IMR-90 (cell line): ENCODE measurements at regions not wholly inside any gene's neighbourhood (a gene's known extent, or its start where the extent isn't known, plus 50 kb on each side); places are given as distances from the start of the nearest gene placed in this dataset.

ENCODE experiments used
- ATAC-seq: fragments of 200-7000 bp; cut with Tn5 transposase; 2 replicates; pipeline ENCODE4 v1.9.1; 2020; ENCODE audit warnings: low read depth, mild to moderate bottlenecking, moderate library complexity
- BruUV-seq: library from RNA; stranded (reverse); fragments of 400-500 nt; replicated peaks from 2 replicates; lab custom pipeline; 2021; lab: Mats Ljungman, UMichigan
- CTCF ChIA-PET: fragments of 300-600 bp; formaldehyde crosslinking; extraction: SDS; loops from one replicate; lab custom pipeline; 2021; ENCODE audit warnings: antibody characterized with exemption; lab: Yijun Ruan, JAX
- POLR2A ChIA-PET: fragments of 300-600 bp; sonication (Branson Sonifier 250); formaldehyde crosslinking; loops from one replicate; lab custom pipeline; 2022; ENCODE audit warnings: antibody characterized with exemption; ENCODE audit not compliant: unreplicated experiment; lab: Charles Lee
- DNase-seq: peaks from one replicate; pipeline ENCODE4 v3.0.0; 2013
- H2AFZ ChIP-seq: replicated peaks from 2 replicates; pipeline ENCODE3; 2013; ENCODE audit warnings: low read length, mild to moderate bottlenecking; ENCODE audit not compliant: poor library complexity
- H2AK5ac ChIP-seq: 2 replicates; pipeline ENCODE4 v1.6.1; 2013; ENCODE audit warnings: low read depth, low read length, inconsistent platforms
- H2AK9ac ChIP-seq: replicated peaks from 2 replicates; pipeline ENCODE3; 2013; ENCODE audit warnings: mild to moderate bottlenecking, low read depth, low read length, moderate library complexity; ENCODE audit not compliant: poor library complexity
- H2BK120ac ChIP-seq: 2 replicates; pipeline ENCODE4 v1.6.1; 2013; ENCODE audit warnings: low read depth, low read length, inconsistent platforms
- H2BK15ac ChIP-seq: 3 replicates; pipeline ENCODE4 v1.6.1; 2013; ENCODE audit warnings: low read depth, low read length, inconsistent platforms
- H2BK20ac ChIP-seq: 2 replicates; pipeline ENCODE4 v1.6.1; 2013; ENCODE audit warnings: low read depth, mild to moderate bottlenecking, inconsistent platforms, low read length, moderate library complexity
- H2BK5ac ChIP-seq: 2 replicates; pipeline ENCODE4 v1.6.1; 2013; ENCODE audit warnings: mild to moderate bottlenecking, low read depth, low read length, inconsistent platforms; ENCODE audit not compliant: poor library complexity, severe bottlenecking
- H3K14ac ChIP-seq: replicated peaks from 2 replicates; pipeline ENCODE4 v1.6.1; 2013; ENCODE audit warnings: low read depth, low read length, inconsistent platforms
- H3K18ac ChIP-seq: 2 replicates; pipeline ENCODE4 v1.6.1; 2013; ENCODE audit warnings: low read depth, low read length, control low read depth
- H3K23ac ChIP-seq: 2 replicates; pipeline ENCODE4 v1.6.1; 2013; ENCODE audit warnings: low read depth, low read length, inconsistent platforms
- H3K27ac ChIP-seq: 2 replicates; pipeline ENCODE4 v1.5.1; 2013; ENCODE audit warnings: mild to moderate bottlenecking, control low read depth, low read length; ENCODE audit not compliant: insufficient read depth
- H3K27me3 ChIP-seq: 2 replicates; pipeline ENCODE4 v1.6.1; 2013; ENCODE audit warnings: low read length; ENCODE audit not compliant: control insufficient read depth, insufficient read depth
- H3K36me3 ChIP-seq: 2 replicates; pipeline ENCODE4 v1.6.1; 2013; ENCODE audit warnings: low read length, mixed read lengths; ENCODE audit not compliant: control insufficient read depth, insufficient read depth
- H3K4ac ChIP-seq: 2 replicates; pipeline ENCODE4 v1.6.1; 2013; ENCODE audit warnings: low read depth, low read length, inconsistent platforms
- H3K4me1 ChIP-seq: 2 replicates; pipeline ENCODE4 v1.6.1; 2013; ENCODE audit warnings: low read length, mixed read lengths; ENCODE audit not compliant: control insufficient read depth, insufficient read depth
- H3K4me2 ChIP-seq: 2 replicates; pipeline ENCODE4 v1.6.1; 2013; ENCODE audit warnings: low read depth, mild to moderate bottlenecking, control low read depth, low read length, moderate library complexity
- H3K4me3 ChIP-seq: 2 replicates; pipeline ENCODE4 v1.5.1; 2013; ENCODE audit warnings: low read depth, mild to moderate bottlenecking, control low read depth, low read length, moderate library complexity; ENCODE audit not compliant: insufficient read depth
- H3K56ac ChIP-seq: 2 replicates; pipeline ENCODE4 v1.6.1; 2013; ENCODE audit warnings: low read length, inconsistent platforms; ENCODE audit not compliant: insufficient read depth; ENCODE audit errors: extremely low read depth
- H3K79me1 ChIP-seq, 2 experiments: 2 replicates each; pipeline ENCODE4 v1.6.1; 2013; ENCODE audit warnings: low read length in 2 of 2, inconsistent platforms in 1 of 2, low read depth in 1 of 2
- H3K9ac ChIP-seq: 2 replicates; pipeline ENCODE4 v1.6.1; 2013; ENCODE audit warnings: low read depth, low read length, control low read depth
- H3K9me1 ChIP-seq: 2 replicates; pipeline ENCODE4 v1.6.1; 2013; ENCODE audit warnings: low read length, inconsistent platforms; ENCODE audit not compliant: insufficient read depth
- H3K9me3 ChIP-seq: 2 replicates; pipeline ENCODE4 v1.6.1; 2013; ENCODE audit warnings: low read length; ENCODE audit not compliant: control insufficient read depth, insufficient read depth
- H4K20me1 ChIP-seq: 2 replicates; pipeline ENCODE4 v1.6.1; 2013; ENCODE audit warnings: low read length, inconsistent platforms; ENCODE audit not compliant: insufficient read depth
- H4K5ac ChIP-seq: 2 replicates; pipeline ENCODE4 v1.6.1; 2013; ENCODE audit warnings: mild to moderate bottlenecking, low read depth, low read length, control low read depth
- H4K8ac ChIP-seq, 2 experiments: 2 replicates each; pipeline ENCODE4 v1.6.1; 2013; ENCODE audit warnings: low read depth in 2 of 2, low read length in 2 of 2, control low read depth in 1 of 2, inconsistent platforms in 1 of 2
- H4K91ac ChIP-seq: 2 replicates; pipeline ENCODE4 v1.6.1; 2013; ENCODE audit warnings: low read depth, low read length, inconsistent platforms; ENCODE audit not compliant: insufficient read depth
- BHLHE40 ChIP-seq: fragments of 150-350 bp; IDR thresholded peaks from 2 replicates; pipeline ENCODE4 v1.6.1; 2016; ENCODE audit warnings: mild to moderate bottlenecking, low read depth, low read length
- CEBPB ChIP-seq: IDR thresholded peaks from 2 replicates; pipeline ENCODE4 v1.6.1; 2012; ENCODE audit warnings: low read depth, low read length, improper control_type of control experiment
- CHD1 ChIP-seq: IDR thresholded peaks from 2 replicates; pipeline ENCODE4 v1.6.1; 2012; ENCODE audit warnings: low read depth, low read length, improper control_type of control experiment
- FOS ChIP-seq: fragments of 150-350 bp; IDR thresholded peaks from 2 replicates; pipeline ENCODE4 v1.6.1; 2016; ENCODE audit warnings: low read depth, low read length
- MAFK ChIP-seq: IDR thresholded peaks from 2 replicates; pipeline ENCODE4 v1.6.1; 2012; ENCODE audit warnings: low read depth, low read length, improper control_type of control experiment
- MAZ ChIP-seq: IDR thresholded peaks from 2 replicates; pipeline ENCODE4 v1.6.1; 2012; ENCODE audit warnings: low read depth, mild to moderate bottlenecking, low read length, improper control_type of control experiment, moderate library complexity, borderline replicate concordance
- MXI1 ChIP-seq: IDR thresholded peaks from 2 replicates; pipeline ENCODE4 v1.6.1; 2012; ENCODE audit warnings: low read depth, mild to moderate bottlenecking, low read length, moderate library complexity, borderline replicate concordance
- NFE2L2 ChIP-seq: fragments of 150-350 bp; IDR thresholded peaks from 2 replicates; pipeline ENCODE4 v1.6.1; 2016; ENCODE audit warnings: low read depth, mild to moderate bottlenecking, low read length
- POLR2A ChIP-seq: IDR thresholded peaks from 2 replicates; pipeline ENCODE4 v1.6.1; 2012; ENCODE audit warnings: mild to moderate bottlenecking, low read depth, low read length
- RAD21 ChIP-seq: IDR thresholded peaks from 2 replicates; pipeline ENCODE4 v1.6.1; 2012; ENCODE audit warnings: low read length, improper control_type of control experiment
- RCOR1 ChIP-seq: IDR thresholded peaks from 2 replicates; pipeline ENCODE4 v1.6.1; 2012; ENCODE audit warnings: mild to moderate bottlenecking, low read length, improper control_type of control experiment; ENCODE audit not compliant: insufficient replicate concordance
- RFX5 ChIP-seq: IDR thresholded peaks from 2 replicates; pipeline ENCODE4 v1.8.0; 2012; ENCODE audit warnings: low read depth, mild to moderate bottlenecking, low read length, moderate library complexity
- SMC3 ChIP-seq: fragments of 150-350 bp; IDR thresholded peaks from 2 replicates; pipeline ENCODE4 v1.6.1; 2016; ENCODE audit warnings: low read depth, mild to moderate bottlenecking, antibody characterized with exemption, low read length, moderate library complexity
- WGBS, 2 experiments: methylation state at CpG; one replicate each; pipeline versions ENCODE4 v1.1.5 to v1.1.7; 2013; ENCODE audit warnings: missing lambda C conversion rate in 2 of 2; ENCODE audit not compliant: insufficient read length in 1 of 2; ENCODE audit errors: extremely low coverage in 2 of 2; 5-methylcytosine and 5-hydroxymethylcytosine counted together
- dilution Hi-C: fragments of 300-500 bp; cut with HindIII; formaldehyde crosslinking; loops from one replicate; pipeline ENCODE4 v1.14.3; 2018; ENCODE audit warnings: low sequenced_read_pairs; ENCODE audit not compliant: unreplicated experiment
- in situ Hi-C: fragments of 300-500 bp; cut with MboI; formaldehyde crosslinking; loops from 3 replicates; pipeline ENCODE4 v1.14.3; 2019; ENCODE audit warnings: low sequenced_read_pairs, inconsistent platforms, mixed read lengths
- intact Hi-C: fragments of 100-400 bp; cut with micrococcal nuclease; formaldehyde crosslinking; loops from 2 replicates; pipeline ENCODE4 v1.10.0; 2022
- TF ChIP-seq, protein P1 (sequence below): fragments of 150-350 bp; IDR thresholded peaks from 2 replicates; pipeline ENCODE4 v1.6.1; 2017; ENCODE audit warnings: mild to moderate bottlenecking, antibody characterized with exemption, low read length, low read depth
- TF ChIP-seq, protein P2 (sequence below): fragments of 150-350 bp; IDR thresholded peaks from 2 replicates; pipeline ENCODE4 v1.6.1; 2016; ENCODE audit warnings: low read depth, mild to moderate bottlenecking, low read length, moderate library complexity, borderline replicate concordance
- TF ChIP-seq, protein P3 (sequence below): conservative IDR thresholded peaks from 2 replicates; pipeline ENCODE4 v1.5.1; 2012; ENCODE audit warnings: mild to moderate bottlenecking, low read depth, low read length, improper control_type of control experiment

DNA sequence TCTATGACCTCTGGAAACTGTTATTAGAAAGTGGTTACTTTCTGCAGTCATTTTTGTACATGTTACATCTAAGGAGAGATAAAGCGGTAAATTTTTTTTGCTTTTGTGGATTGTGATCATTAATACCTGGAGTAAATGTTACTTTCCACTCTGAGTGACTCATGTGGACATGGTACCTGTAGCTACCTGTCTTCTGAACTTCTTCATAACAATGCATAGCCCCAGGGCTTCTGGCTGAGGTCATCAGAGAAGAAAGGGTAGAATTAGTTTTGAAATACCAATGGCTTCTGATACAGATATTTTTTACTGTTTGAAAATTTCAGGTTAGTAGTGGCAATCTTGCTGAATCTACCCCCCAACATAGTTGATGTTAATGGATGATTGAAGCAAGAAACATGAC lies 489.3 kb downstream of the RWDD3 start:
- Histone ChIP-seq H3K23ac (no peak overlapping the region), H2BK20ac (no peak overlapping the region), H2BK5ac (no peak overlapping the region), H4K8ac (no peak overlapping the region), H3K9ac (no peak overlapping the region), H3K14ac (no peak overlapping the region), H3K4ac (no peak overlapping the region), H4K91ac (no peak overlapping the region), H3K4me3 (no peak overlapping the region), H3K56ac (no peak overlapping the region), H2BK120ac (no peak overlapping the region), H2AK5ac (no peak overlapping the region), H3K9me3 (no peaks in the 10 kb centered on the region), H2AFZ (no peak overlapping the region), H3K4me2 (no peak overlapping the region), H3K36me3 (no peaks in the 10 kb centered on the region), H3K4me1 (no peaks in the 10 kb centered on the region), H3K18ac (no peak overlapping the region), H4K5ac (no peak overlapping the region), H3K27me3 (no peaks in the 10 kb centered on the region), H3K9me1 (no peaks in the 10 kb centered on the region), H2AK9ac (no peak overlapping the region), H3K27ac (no peak overlapping the region), H2BK15ac (no peak overlapping the region), H3K79me1 (no peaks in the 10 kb centered on the region), H4K20me1 (no peaks in the 10 kb centered on the region)
- no TSS peak for BruUV-seq
- no CpG with 5 or more reads among the region's 1 CpG for WGBS, 2 experiments
- dilution Hi-C loops (no loop called here), in situ Hi-C loops (no loop called here), intact Hi-C loops (no loop called here)
- DNase-seq = no peak
- ChIA-PET POLR2A (no interaction called here), CTCF (no interaction called here)
- ATAC-seq = no peak
- TF ChIP-seq MAZ (no peak), CEBPB (no peak), MXI1 (no peak), SMC3 (no peak), RCOR1 (no peak), MAFK (no peak), RFX5 (no peak), NFE2L2 (no peak), FOS (no peak), POLR2A (no peak), CHD1 (no peak), BHLHE40 (no peak), RAD21 (no peak)
- TF ChIP-seq, protein P1, sequence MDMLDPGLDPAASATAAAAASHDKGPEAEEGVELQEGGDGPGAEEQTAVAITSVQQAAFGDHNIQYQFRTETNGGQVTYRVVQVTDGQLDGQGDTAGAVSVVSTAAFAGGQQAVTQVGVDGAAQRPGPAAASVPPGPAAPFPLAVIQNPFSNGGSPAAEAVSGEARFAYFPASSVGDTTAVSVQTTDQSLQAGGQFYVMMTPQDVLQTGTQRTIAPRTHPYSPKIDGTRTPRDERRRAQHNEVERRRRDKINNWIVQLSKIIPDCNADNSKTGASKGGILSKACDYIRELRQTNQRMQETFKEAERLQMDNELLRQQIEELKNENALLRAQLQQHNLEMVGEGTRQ = no peak
- TF ChIP-seq, protein P2, sequence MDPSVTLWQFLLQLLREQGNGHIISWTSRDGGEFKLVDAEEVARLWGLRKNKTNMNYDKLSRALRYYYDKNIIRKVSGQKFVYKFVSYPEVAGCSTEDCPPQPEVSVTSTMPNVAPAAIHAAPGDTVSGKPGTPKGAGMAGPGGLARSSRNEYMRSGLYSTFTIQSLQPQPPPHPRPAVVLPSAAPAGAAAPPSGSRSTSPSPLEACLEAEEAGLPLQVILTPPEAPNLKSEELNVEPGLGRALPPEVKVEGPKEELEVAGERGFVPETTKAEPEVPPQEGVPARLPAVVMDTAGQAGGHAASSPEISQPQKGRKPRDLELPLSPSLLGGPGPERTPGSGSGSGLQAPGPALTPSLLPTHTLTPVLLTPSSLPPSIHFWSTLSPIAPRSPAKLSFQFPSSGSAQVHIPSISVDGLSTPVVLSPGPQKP = no peak
- TF ChIP-seq, protein P3, sequence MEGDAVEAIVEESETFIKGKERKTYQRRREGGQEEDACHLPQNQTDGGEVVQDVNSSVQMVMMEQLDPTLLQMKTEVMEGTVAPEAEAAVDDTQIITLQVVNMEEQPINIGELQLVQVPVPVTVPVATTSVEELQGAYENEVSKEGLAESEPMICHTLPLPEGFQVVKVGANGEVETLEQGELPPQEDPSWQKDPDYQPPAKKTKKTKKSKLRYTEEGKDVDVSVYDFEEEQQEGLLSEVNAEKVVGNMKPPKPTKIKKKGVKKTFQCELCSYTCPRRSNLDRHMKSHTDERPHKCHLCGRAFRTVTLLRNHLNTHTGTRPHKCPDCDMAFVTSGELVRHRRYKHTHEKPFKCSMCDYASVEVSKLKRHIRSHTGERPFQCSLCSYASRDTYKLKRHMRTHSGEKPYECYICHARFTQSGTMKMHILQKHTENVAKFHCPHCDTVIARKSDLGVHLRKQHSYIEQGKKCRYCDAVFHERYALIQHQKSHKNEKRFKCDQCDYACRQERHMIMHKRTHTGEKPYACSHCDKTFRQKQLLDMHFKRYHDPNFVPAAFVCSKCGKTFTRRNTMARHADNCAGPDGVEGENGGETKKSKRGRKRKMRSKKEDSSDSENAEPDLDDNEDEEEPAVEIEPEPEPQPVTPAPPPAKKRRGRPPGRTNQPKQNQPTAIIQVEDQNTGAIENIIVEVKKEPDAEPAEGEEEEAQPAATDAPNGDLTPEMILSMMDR = no peak
